ENCODE measurements at regions not wholly inside any gene's neighbourhood (a gene's known extent, or its start where the extent isn't known, plus 50 kb on each side); places are given as distances from the start of the nearest gene placed in this dataset.
A peak's percentile ranks its signal among the peaks of the same experiment; 100 is the strongest.

- intact Hi-C loops (cut with DNase I), result no loop called here
- no peak for DNase-seq (ENCODE audit: low spot score)
Observed at GRCh38 chr14:94717808-94718207, 52.1 kb downstream of the GSC start.

GRCh38 chr14:94716976-94717375, 52.9 kb downstream of the GSC start:
- no peak for DNase-seq (ENCODE audit: low spot score)
- intact Hi-C loops (cut with DNase I), result no loop called here

DNA sequence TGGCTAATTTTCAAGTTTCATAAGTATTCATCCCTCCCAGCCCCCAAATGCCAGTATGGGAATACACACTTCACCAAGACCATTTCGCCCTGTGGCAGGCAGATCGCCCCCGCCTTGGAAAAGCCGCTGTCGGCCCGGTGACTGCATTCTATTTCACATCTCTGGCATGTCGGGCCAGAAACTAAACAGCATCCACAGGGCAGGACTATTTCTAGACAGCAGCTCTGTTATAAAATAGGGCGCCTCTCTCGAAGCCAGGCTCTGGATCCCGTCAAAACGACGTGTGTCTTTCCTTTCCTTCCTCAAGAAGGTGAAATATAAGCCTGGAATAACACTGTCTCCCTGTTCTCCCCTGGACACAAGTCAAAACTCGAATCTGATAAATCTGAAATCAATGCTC, 56.8 kb downstream of the GSC start:
- intact Hi-C loops (cut with DNase I), result no loop called here
- no peak for DNase-seq (ENCODE audit: low spot score)

DNA sequence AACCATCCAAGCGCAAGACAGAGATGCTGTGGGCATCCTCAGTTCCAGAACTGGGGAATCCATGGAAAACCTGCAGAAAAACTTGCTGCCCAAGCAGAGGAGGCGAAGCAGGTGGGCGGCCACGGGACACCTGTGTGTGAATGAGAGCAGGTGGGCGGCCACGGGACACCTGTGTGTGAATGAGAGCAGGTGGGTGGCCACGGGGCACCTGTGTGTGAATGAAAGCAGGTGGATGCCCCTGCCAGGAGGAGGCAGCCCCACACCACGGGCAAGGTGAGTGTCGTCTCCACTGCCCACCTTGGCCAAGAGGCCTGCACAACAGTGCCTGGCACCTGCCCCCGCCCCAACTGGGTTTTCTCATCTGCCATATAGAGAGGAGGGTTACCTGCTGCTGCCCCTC, 59.2 kb downstream of the GSC start:
- intact Hi-C loops (cut with DNase I), result no loop called here
- peak; percentile 81 for DNase-seq (ENCODE audit: low spot score)

GRCh38 chr14:94707494-94707893, 62.4 kb downstream of the GSC start:
- no peak for DNase-seq (ENCODE audit: low spot score)
- intact Hi-C loops (cut with DNase I), result no loop called here

GRCh38 chr14:94706133-94706532, 63.8 kb downstream of the GSC start:
- intact Hi-C loops (cut with DNase I), result no loop called here
- no peak for DNase-seq (ENCODE audit: low spot score)

- intact Hi-C loops (cut with DNase I), result no loop called here
Observed at GRCh38 chr14:94702629-94703028, 67.3 kb downstream of the GSC start.

GRCh38 chr14:94701861-94702370, 68.0 kb downstream of the GSC start:
- intact Hi-C loops (cut with DNase I), result no loop called here
- DNase-seq (ENCODE audit: low spot score), result no peak

More at GRCh38 chr14:94702629-94703028, 67.3 kb downstream of the GSC start:
- no peak for DNase-seq (ENCODE audit: low spot score)

GRCh38 chr14:94700336-94700735, 69.6 kb downstream of the GSC start:
- intact Hi-C loops (cut with DNase I), result no loop called here
- DNase-seq (ENCODE audit: low spot score), result no peak

DNA sequence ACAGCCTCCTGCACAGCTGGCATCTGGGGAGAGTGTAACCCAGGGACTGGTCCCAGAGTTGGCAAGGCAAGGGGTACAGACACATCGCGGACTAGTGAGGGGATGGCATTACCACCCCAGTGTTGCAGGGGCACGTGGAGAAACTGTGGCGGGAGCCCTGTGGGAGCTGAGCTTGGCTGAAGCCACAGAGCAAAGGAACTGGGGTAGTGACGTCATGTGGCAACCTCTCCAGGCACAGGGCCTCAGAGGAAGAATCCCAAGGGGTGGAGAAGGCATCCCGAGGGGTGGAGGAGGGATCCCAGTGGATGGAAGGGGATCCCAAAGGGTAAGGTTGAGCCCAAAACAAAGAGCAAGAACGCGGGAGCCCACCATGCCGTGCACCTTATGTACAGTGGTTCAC, 70.1 kb downstream of the GSC start:
- intact Hi-C loops (cut with DNase I), result loop anchor here in 1 of 2 donors (10.0 kb wide), 1 partner anchor 405 kb away; no protein-coding TSS in a partner anchor
- no peak for DNase-seq (ENCODE audit: low spot score)

DNA sequence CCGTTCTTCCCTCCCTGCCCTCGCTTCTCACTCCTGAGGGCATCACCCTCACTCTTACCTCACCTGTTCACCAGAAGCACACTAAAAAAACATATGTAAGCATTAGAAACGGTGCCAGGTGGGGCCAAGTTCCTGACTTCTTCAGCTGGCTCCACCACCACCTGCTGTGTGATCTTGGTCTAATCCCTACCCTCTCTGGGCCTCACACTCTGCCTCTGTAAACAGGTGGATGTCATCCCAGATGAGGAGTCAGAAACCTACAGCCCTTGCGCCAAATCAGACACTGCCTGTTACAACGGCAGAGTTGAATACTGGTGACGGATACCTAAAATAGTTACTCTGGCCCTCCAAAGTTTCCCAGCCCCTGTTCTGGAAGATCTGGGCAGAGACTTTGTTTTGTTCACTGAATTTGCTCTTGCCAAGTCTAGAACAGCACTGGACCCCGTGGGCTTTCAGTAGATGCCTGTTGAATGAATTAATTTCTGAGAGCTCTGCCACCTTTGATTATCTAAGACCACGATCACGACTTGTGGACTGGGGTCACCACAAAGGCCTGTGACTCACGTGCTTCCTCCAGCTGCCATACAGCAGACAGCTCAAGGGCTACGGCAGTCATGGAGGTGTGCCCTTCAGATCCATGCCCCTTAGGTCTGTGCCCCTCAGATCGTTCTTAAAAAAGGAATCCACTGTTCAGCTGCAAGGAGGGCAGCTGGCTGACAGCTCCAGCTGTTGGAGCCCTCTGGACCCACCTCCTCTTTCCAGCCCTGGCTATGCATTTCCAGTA, 71.9 kb downstream of the GSC start:
- intact Hi-C loops (cut with DNase I), result loop anchor here in 1 of 2 donors (10.0 kb wide), 1 partner anchor 407 kb away; no protein-coding TSS in a partner anchor
- DNase-seq (ENCODE audit: low spot score), result no peak

- no peak for DNase-seq (ENCODE audit: low spot score)
- intact Hi-C loops (cut with DNase I), result loop anchor here in 1 of 2 donors (10.0 kb wide), 1 partner anchor 408 kb away; no protein-coding TSS in a partner anchor
Observed at GRCh38 chr14:94696518-94696917, 73.4 kb downstream of the GSC start.

GRCh38 chr14:94695231-94695630, 74.7 kb downstream of the GSC start:
- DNase-seq (ENCODE audit: low spot score), result no peak
- intact Hi-C loops (cut with DNase I), result loop anchor here in 1 of 2 donors (10.0 kb wide), 1 partner anchor 410 kb away; no protein-coding TSS in a partner anchor

- intact Hi-C loops (cut with DNase I), result loop anchor here (5.0 to 10.0 kb wide), 2 partner anchors 411 to 413 kb away; no protein-coding TSS in a partner anchor
- no peak for DNase-seq (ENCODE audit: low spot score)
Observed at GRCh38 chr14:94691660-94692034, 78.3 kb downstream of the GSC start.

- intact Hi-C loops (cut with DNase I), result loop anchor here (5.0 to 10.0 kb wide), 2 partner anchors 411 to 414 kb away; no protein-coding TSS in a partner anchor
- peak; percentile 70 for DNase-seq (ENCODE audit: low spot score)
Observed at GRCh38 chr14:94690896-94691659, 78.8 kb downstream of the GSC start.

DNA sequence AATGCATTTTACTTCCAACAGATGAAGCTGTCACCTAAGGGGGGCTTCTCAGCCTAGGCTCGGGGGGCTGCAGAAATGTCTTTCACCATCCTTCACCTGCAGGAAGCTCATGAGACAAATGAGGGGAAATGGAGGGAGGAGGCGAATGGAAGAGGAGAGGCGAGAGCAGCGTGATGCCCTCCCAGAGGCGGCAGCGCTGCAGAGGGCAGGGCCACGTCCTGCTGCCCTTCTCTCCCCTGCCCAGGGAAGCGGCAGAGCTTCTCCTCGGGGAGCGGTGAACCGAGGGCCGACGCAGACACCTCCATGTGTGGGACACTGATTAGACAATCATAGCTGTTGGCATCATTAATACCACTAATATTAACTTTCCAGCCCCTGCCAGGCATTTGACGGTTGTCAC, 78.3 kb downstream of the SERPINA3 start:
- intact Hi-C loops (cut with DNase I), result loop anchor here (5.0 to 10.0 kb wide), 2 partner anchors 412 to 414 kb away; no protein-coding TSS in a partner anchor
- DNase-seq (ENCODE audit: low spot score), result peak; percentile 46

GRCh38 chr14:94689985-94690400, 77.8 kb downstream of the SERPINA3 start:
- peak; percentile 58 for DNase-seq (ENCODE audit: low spot score)
- intact Hi-C loops (cut with DNase I), result loop anchor here (5.0 to 10.0 kb wide), 2 partner anchors 412 to 415 kb away; no protein-coding TSS in a partner anchor

DNA sequence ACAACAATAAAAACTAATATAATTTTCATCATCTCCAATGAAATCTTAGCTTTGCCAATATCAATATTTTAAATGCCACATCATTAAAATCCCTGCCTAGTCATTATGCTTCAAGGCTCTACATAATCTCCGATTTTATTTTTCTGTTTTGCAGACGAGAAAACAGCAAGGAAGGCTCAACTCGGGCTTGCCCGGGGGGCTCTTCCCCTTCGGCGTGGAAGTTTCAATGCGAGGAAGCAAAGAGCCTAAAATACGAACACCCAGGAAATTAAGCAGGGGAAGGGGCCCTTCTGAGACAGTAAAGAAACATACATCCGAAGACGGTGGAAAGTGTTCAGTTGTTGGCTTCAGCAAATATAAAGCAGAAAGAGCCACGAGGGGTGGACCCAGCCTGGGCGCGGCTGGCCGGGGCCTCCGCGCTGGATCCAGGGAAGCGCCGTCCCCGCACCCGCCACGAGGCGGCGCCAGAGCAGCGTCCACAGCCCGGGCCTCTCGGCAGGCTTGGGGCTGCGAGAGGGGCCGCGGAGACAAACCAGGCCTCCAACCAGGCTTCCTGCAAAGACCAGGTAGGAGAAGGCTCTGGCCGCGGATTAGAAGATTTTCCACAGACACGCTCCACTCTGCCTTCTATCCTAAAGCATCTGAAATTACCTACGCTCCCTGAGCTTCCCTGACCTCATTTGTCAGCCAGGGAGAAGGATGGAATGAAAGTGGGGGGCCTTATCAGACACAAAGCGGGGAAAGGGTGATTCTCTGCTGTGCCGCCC, 77.2 kb downstream of the SERPINA3 start:
- intact Hi-C loops (cut with DNase I), result no loop called here
- DNase-seq (ENCODE audit: low spot score), result peak; percentile 85

DNA sequence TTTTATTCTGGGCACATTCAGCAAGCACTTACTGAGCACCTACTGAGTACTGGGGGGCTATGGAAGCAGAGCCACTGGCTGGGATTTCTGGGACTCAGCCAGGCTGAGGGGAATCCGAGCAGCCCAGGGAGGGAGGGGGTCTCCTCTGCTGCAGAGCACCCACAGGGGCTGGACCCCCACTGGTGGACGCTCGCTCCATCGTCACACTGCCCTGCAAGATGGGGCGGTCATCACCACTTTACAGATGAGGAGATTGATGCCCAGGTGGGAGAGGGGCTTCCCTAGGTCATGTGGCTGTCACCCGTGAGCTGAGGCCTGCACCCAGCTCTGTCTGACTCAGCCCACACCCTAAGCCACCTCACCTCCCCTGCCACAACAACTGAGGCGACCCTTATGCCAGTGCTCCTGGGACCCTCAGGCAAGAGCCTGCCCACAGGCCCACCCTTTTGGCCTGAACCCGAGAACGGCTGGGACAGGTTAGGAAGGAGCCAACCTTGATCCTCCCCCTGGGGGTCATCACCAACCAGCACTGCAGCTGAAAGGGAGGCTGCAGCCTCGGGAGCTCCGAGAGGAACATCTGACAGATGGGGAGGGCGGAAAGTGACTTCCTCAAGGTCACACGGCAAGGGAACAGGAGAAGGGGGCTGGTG, 74.4 kb downstream of the SERPINA3 start:
- intact Hi-C loops (cut with DNase I), result no loop called here
- DNase-seq (ENCODE audit: low spot score), result no peak
